ENCODE measurements at regions not wholly inside any gene's neighbourhood (a gene's known extent, or its start where the extent isn't known, plus 50 kb on each side); places are given as distances from the start of the nearest gene placed in this dataset.
"Not testable (repeated sequence)": the region's sequence is repeated elsewhere in the genome, so short reads cannot be mapped to it uniquely, and the experiment has no call there.

- Histone ChIP-seq H3K27ac (no peak overlapping the region), H3K4me3 (no peak overlapping the region)
- no peak for DNase-seq (ENCODE audit: low spot score)
- no peak for TF ChIP-seq CTCF (IDR thresholded peaks at IDR 0.05)
These were observed 81.9 kb upstream of the CEP162 start for GRCh38 chr6:84309336-84309735.

GRCh38 chr6:84304881-84305280 is 77.4 kb upstream of the CEP162 start:
- H3K27ac ChIP-seq, result no peak overlapping the region
- DNase-seq (ENCODE audit: low spot score), result no peak
- no peak overlapping the region for H3K4me3 ChIP-seq
- no peak for TF ChIP-seq CTCF (IDR thresholded peaks at IDR 0.05)

- H3K27ac ChIP-seq; DNase-seq (ENCODE audit: low spot score); H3K4me3 ChIP-seq: not testable (repeated sequence)
These were observed 63.6 kb upstream of the CEP162 start for GRCh38 chr6:84291033-84291432.

GRCh38 chr6:84284428-84285049 is 57.1 kb upstream of the CEP162 start:
- Histone ChIP-seq H3K27ac (no peak overlapping the region), H3K4me3 (no peak overlapping the region)
- no peak for TF ChIP-seq CTCF (IDR thresholded peaks at IDR 0.05)
- DNase-seq (ENCODE audit: low spot score), result no peak

GRCh38 chr6:84282550-84282949 is 55.1 kb upstream of the CEP162 start:
- peak overlapping the region; percentile 9 for H3K4me3 ChIP-seq
- no peak overlapping the region for H3K27ac ChIP-seq
- TF ChIP-seq CTCF (IDR thresholded peaks at IDR 0.05), result no peak
- DNase-seq (ENCODE audit: low spot score), result no peak

GRCh38 chr6:84280639-84281038 is 53.2 kb upstream of the CEP162 start:
- TF ChIP-seq CTCF (IDR thresholded peaks at IDR 0.05), result no peak
- no peak overlapping the region for H3K4me3 ChIP-seq

GRCh38 chr6:84280030-84280429 is 52.6 kb upstream of the CEP162 start:
- TF ChIP-seq CTCF (IDR thresholded peaks at IDR 0.05), result no peak
- H3K27ac ChIP-seq, result no peak overlapping the region
- DNase-seq (ENCODE audit: low spot score), result no peak
- H3K4me3 ChIP-seq, result no peak overlapping the region

More at GRCh38 chr6:84280639-84281038, 53.2 kb upstream of the CEP162 start:
- no peak overlapping the region for H3K27ac ChIP-seq
- DNase-seq (ENCODE audit: low spot score), result no peak

Data from coronary artery (tissue), 2 donors.